GM12878 (cell line): ENCODE measurements at regions not wholly inside any gene's neighbourhood (a gene's known extent, or its start where the extent isn't known, plus 50 kb on each side); places are given as distances from the start of the nearest gene placed in this dataset.

Source experiments
- ATAC-seq: fragments of 200-7000 bp; cut with Tn5 transposase; 3 replicates; pipeline ENCODE4 v1.9.1; 2020; ENCODE audit warnings: mild to moderate bottlenecking, moderate library complexity
- BruUV-seq: library from RNA; stranded (reverse); fragments of 400-500 nt; replicated peaks from 2 replicates; lab custom pipeline; 2021; lab: Mats Ljungman, UMichigan
- CTCF ChIA-PET: fragments of 300-600 bp; sonication (Branson Sonifier 250); formaldehyde crosslinking; extraction: SDS; loops from one replicate; lab custom pipeline; 2021; ENCODE audit warnings: inconsistent platforms; lab: Yijun Ruan, JAX
- POLR2A ChIA-PET: fragments of 350-600 bp; formaldehyde crosslinking; extraction: SDS; loops from one replicate; lab custom pipeline; 2021; ENCODE audit warnings: inconsistent platforms; lab: Charles Lee
- RAD21 ChIA-PET: fragments of 300-600 bp; sonication (Branson Sonifier 250); formaldehyde crosslinking; loops from one replicate; lab custom pipeline; 2023; ENCODE audit warnings: antibody characterized with exemption; ENCODE audit not compliant: unreplicated experiment; lab: Charles Lee
- SMC1A ChIA-PET: fragments of 300-600 bp; sonication (Branson Sonifier 250); formaldehyde crosslinking; loops from one replicate; lab custom pipeline; 2023; ENCODE audit not compliant: unreplicated experiment, uncharacterized antibody; lab: Charles Lee
- DNase-seq: peaks from one replicate; pipeline ENCODE4 v3.0.0-alpha.2; 2011; ENCODE audit warnings: low read depth, low spot score
- FAIRE-seq: peaks from 3 replicates; lab custom pipeline; 2011; peaks lifted over from hg19 to GRCh38; lab: Jason Lieb, UNC
- H2AFZ ChIP-seq: 2 replicates; pipeline ENCODE4 v1.6.0; 2011; ENCODE audit warnings: low read depth, low read length, control low read depth; ENCODE audit not compliant: control insufficient read depth
- H3K27ac ChIP-seq: 2 replicates; pipeline ENCODE4 v1.5.1; 2011; ENCODE audit warnings: control low read depth; ENCODE audit not compliant: control insufficient read depth, insufficient read depth
- H3K27me3 ChIP-seq, 2 experiments: replicated peaks in 1 of 2; 2 replicates each; pipeline versions ENCODE4 v1.6.0 to v1.6.1; 2011; ENCODE audit warnings: low read length in 1 of 2; ENCODE audit not compliant: control insufficient read depth in 2 of 2, insufficient read depth in 2 of 2
- H3K36me3 ChIP-seq, 2 experiments: 2 replicates each; pipeline ENCODE4 v1.5.1; 2011; ENCODE audit warnings: low read length in 1 of 2; ENCODE audit not compliant: control insufficient read depth in 2 of 2, insufficient read depth in 2 of 2
- H3K4me1 ChIP-seq: 2 replicates; pipeline ENCODE4 v1.6.1; 2011; ENCODE audit warnings: mild to moderate bottlenecking, low read length, moderate library complexity, mixed read lengths; ENCODE audit not compliant: control insufficient read depth, insufficient read depth
- H3K4me2 ChIP-seq: 2 replicates; pipeline ENCODE4 v1.6.0; 2011; ENCODE audit warnings: control low read depth; ENCODE audit not compliant: control insufficient read depth, insufficient read depth
- H3K4me3 ChIP-seq: fragments of 200-600 bp; sonication (generic); 2 replicates; pipeline ENCODE4 v1.5.1; 2016
- H3K79me2 ChIP-seq: 2 replicates; pipeline ENCODE4 v1.6.0; 2011; ENCODE audit warnings: low read length; ENCODE audit not compliant: control insufficient read depth, insufficient read depth
- H3K9ac ChIP-seq: 2 replicates; pipeline ENCODE4 v1.8.0; 2011; ENCODE audit warnings: low read length, control low read depth, mixed read lengths; ENCODE audit not compliant: control insufficient read depth, insufficient read depth
- H3K9me3 ChIP-seq: replicated peaks from 3 replicates; pipeline ENCODE4 v1.5.1; 2011; ENCODE audit warnings: mild to moderate bottlenecking, low read length; ENCODE audit not compliant: control insufficient read depth, insufficient read depth
- H4K20me1 ChIP-seq: 2 replicates; pipeline ENCODE4 v1.6.0; 2011; ENCODE audit not compliant: control insufficient read depth, insufficient read depth
- EZH2 ChIP-seq: IDR thresholded peaks from 2 replicates; pipeline ENCODE4 v1.6.1; 2012; ENCODE audit warnings: low read depth, mild to moderate bottlenecking, control low read depth, inconsistent platforms, low read length, borderline replicate concordance; ENCODE audit not compliant: control insufficient read depth
- FOS ChIP-seq: IDR thresholded peaks from 3 replicates; pipeline ENCODE4 v1.6.1; 2011; ENCODE audit warnings: borderline replicate concordance; ENCODE audit not compliant: insufficient read length; ENCODE audit errors: extremely low read depth
- HCFC1 ChIP-seq: fragments of 150-350 bp; IDR thresholded peaks from 2 replicates; pipeline ENCODE4 v1.6.1; 2014; ENCODE audit warnings: low read length
- MTA2 ChIP-seq: fragments of 450-650 bp; IDR thresholded peaks from 2 replicates; pipeline ENCODE4 v1.6.1; 2016; ENCODE audit warnings: low read depth, mild to moderate bottlenecking, moderate library complexity
- NFIC ChIP-seq: IDR thresholded peaks from 2 replicates; pipeline ENCODE4 v1.6.1; 2012; ENCODE audit warnings: low read depth, mild to moderate bottlenecking, inconsistent platforms, low read length, moderate library complexity
- NR2F1 ChIP-seq: fragments of 450-650 bp; conservative IDR thresholded peaks from 2 replicates; pipeline ENCODE4 v1.6.1; 2017; ENCODE audit warnings: mild to moderate bottlenecking
- POLR2AphosphoS5 ChIP-seq: IDR thresholded peaks from 2 replicates; pipeline ENCODE4 v1.6.1; 2011; ENCODE audit warnings: mild to moderate bottlenecking, low read length, inconsistent platforms
- SIN3A ChIP-seq: IDR thresholded peaks from 2 replicates; pipeline ENCODE4 v1.6.1; 2012; ENCODE audit warnings: low read depth, low read length, improper control_type of control experiment
- SMAD1 ChIP-seq: fragments of 450-650 bp; IDR thresholded peaks from 2 replicates; pipeline ENCODE4 v1.6.1; 2018; ENCODE audit warnings: mild to moderate bottlenecking, low read depth; ENCODE audit not compliant: partially characterized antibody
- SMARCA5 ChIP-seq: fragments of 450-650 bp; IDR thresholded peaks from 2 replicates; pipeline ENCODE4 v1.6.1; 2017; ENCODE audit warnings: mild to moderate bottlenecking
- SREBF1 ChIP-seq: IDR thresholded peaks from 2 replicates; pipeline ENCODE4 v1.6.1; 2012; ENCODE audit warnings: mild to moderate bottlenecking, low read length
- WGBS: methylation state at CpG from one replicate; pipeline ENCODE4 v1.1.6; 2016; ENCODE audit warnings: low lambda C conversion rate; ENCODE audit not compliant: insufficient replicate concordance, insufficient coverage; ENCODE audit errors: missing lambda C conversion rate; 5-methylcytosine and 5-hydroxymethylcytosine counted together
- in situ Hi-C: fragments of 300-500 bp; cut with MboI; formaldehyde crosslinking; loops from 9 replicates; pipeline ENCODE4 v1.14.3; 2018; ENCODE audit warnings: mixed read lengths
- intact Hi-C: fragments of 100-400 bp; cut with micrococcal nuclease; formaldehyde crosslinking; loops from one replicate; pipeline ENCODE4 v1.14.2; 2022; ENCODE audit not compliant: unreplicated experiment
- TF ChIP-seq, protein P1 (sequence below): IDR thresholded peaks from 2 replicates; pipeline ENCODE4 v1.6.1; 2011; ENCODE audit warnings: borderline replicate concordance, low read depth, mild to moderate bottlenecking, moderate library complexity, low read length; ENCODE audit not compliant: insufficient read depth, poor library complexity, severe bottlenecking

DNA sequence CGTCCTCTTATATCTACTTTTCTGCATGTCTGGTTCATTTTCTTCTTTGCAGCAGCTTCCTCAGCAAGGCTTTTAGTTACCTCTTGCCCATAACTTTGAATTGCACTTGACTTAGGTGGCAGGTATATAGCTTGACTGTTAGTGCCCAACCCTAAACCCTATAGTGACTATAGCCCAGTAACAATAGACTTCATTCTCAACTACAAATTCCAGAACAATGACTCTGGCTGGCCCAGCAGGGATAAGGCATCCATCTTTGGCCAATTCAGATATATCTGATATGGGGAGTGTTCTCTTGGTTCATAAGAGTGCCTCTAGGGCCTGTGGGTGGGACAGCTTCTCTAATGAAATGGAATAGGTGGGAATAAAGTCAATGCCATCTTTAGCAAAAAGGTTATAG is 246.2 kb downstream of the DMRT2 start (continued):
- no peak for TF ChIP-seq EZH2
- no peak for TF ChIP-seq HCFC1
- no peak for TF ChIP-seq SREBF1
- no peak for TF ChIP-seq SMARCA5
- TF ChIP-seq SMAD1: no peak
- no peak for TF ChIP-seq POLR2AphosphoS5
- TF ChIP-seq NR2F1: no peak
- no peak for TF ChIP-seq FOS

DNA sequence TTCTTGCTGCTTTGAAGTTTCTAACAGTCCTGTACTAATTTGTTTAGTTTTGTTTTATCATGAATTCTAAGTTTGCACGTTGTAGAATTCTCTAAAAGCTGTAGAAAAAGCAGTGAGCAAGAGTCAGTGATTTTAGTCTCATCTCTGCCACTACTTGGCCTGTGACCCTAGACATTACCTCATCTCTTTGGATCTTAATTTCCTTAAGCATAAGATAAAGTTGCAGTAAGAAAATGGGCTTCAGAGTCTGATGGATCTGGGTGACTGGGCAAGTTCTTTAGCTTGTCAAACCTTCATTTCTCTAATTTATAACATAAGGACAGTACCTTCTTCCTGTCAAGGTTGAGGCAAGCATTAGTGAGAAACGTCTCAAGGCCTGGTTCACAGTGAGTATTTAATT is 247.9 kb downstream of the DMRT2 start:
- ChIA-PET RAD21 (no interaction called here), CTCF (interaction anchor here (1.0 kb wide), 1 partner anchor 15 kb away, joined by 3 read pairs; no protein-coding TSS in a partner anchor), SMC1A (interaction anchor here (0.7 to 3.6 kb wide), 6 partner anchors 8 to 60 kb away, joined by 3 to 15 read pairs (median 5); no protein-coding TSS in a partner anchor), POLR2A (no interaction called here)
- Histone ChIP-seq H3K27ac (no peak overlapping the region), H3K4me1 (no peaks in the 10 kb centered on the region), H4K20me1 (no peaks in the 10 kb centered on the region), H2AFZ (no peak overlapping the region), H3K79me2 (no peaks in the 10 kb centered on the region), H3K27me3 (no peaks in the 10 kb centered on the region; a peak in 1 of 4 replicates), H3K9me3 (no peaks in the 10 kb centered on the region), H3K9ac (no peak overlapping the region), H3K4me2 (no peak overlapping the region), H3K4me3 (no peak overlapping the region), H3K36me3 (no peaks in the 10 kb centered on the region)
- WGBS: 0% methylated on average over 2 of the region's 2 CpGs
- FAIRE-seq (no peak), DNase-seq (no peak), ATAC-seq (no peak)
- TF ChIP-seq NR2F1 (0 out of 2 replicates have a peak, but pooled peaks have one; percentile 9), NFIC (no peak), MTA2 (no peak), SIN3A (no peak)
- TF ChIP-seq, protein P1, sequence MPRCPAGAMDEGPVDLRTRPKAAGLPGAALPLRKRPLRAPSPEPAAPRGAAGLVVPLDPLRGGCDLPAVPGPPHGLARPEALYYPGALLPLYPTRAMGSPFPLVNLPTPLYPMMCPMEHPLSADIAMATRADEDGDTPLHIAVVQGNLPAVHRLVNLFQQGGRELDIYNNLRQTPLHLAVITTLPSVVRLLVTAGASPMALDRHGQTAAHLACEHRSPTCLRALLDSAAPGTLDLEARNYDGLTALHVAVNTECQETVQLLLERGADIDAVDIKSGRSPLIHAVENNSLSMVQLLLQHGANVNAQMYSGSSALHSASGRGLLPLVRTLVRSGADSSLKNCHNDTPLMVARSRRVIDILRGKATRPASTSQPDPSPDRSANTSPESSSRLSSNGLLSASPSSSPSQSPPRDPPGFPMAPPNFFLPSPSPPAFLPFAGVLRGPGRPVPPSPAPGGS: no peak
- in situ Hi-C loops: no loop called here
- BruUV-seq: no TSS peak
- intact Hi-C loops: no loop called here
